Spleen (tissue), 7 donors: ENCODE measurements at regions not wholly inside any gene's neighbourhood (a gene's known extent, or its start where the extent isn't known, plus 50 kb on each side); places are given as distances from the start of the nearest gene placed in this dataset.

Experiments
- POLR2A ChIP-seq, 3 donors: fragments of 450-650 bp; IDR thresholded peaks; one replicate each; pipeline ENCODE4 v1.5.1; 2017; ENCODE audit warnings: antibody characterized with exemption in 3 of 3, mild to moderate bottlenecking in 1 of 3
- POLR2AphosphoS5 ChIP-seq, 3 donors: sonication (generic); formaldehyde crosslinking; IDR thresholded peaks; one replicate each; pipeline ENCODE4 v1.5.1; 2017; ENCODE audit warnings: antibody characterized with exemption in 3 of 3
- TF ChIP-seq, protein P1 (sequence below), 11 experiments: fragments of 200-600 bp in 7 of 11; fragments of 450-650 bp in 4 of 11; sonication (generic) in 4 of 11; IDR thresholded peaks in 8 of 11; conservative IDR thresholded peaks in 3 of 11; 1 replicate in 7 of 11; 2 replicates in 4 of 11; pipeline versions ENCODE4 v1.4.0 to v1.8.0; 2016 to 2021; ENCODE audit warnings: antibody characterized with exemption in 11 of 11, inconsistent platforms in 4 of 11, mild to moderate bottlenecking in 1 of 11
- donor health status: DM: no; HTN: no; CAD: no; lungs with moderate emphysema.
- donor health status: DM: no; HTN: no; CAD: no.
- donor health status: DM: no; HTN: no; CAD: no.

DNA sequence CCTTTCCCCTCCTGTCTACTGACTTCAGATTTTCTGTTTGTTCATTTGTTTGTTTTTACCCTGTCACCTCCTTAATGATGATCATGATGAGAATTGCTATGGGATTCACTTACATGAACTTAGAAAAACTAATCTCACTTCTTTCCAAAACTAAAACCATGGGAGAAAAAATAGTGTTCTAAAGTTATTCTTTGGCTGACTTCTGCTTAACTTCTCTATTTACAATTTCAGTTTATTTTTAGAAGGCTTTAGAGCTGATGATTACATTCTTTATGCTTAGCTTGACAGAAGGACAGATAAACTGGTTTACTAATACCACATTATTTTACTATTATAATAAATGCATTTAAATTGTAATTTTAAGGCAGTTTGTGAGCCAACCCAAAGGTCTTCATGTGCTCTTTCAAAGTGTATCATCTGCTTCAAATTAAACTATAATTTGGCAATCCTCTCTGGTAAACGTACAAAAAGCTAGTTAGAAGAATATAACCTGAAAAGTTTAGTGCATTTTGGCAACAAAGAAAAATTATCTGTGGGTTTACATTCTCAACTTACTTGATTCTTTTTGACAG, 676.8 kb upstream of the UBE2E2 start:
- TF ChIP-seq, protein P1, sequence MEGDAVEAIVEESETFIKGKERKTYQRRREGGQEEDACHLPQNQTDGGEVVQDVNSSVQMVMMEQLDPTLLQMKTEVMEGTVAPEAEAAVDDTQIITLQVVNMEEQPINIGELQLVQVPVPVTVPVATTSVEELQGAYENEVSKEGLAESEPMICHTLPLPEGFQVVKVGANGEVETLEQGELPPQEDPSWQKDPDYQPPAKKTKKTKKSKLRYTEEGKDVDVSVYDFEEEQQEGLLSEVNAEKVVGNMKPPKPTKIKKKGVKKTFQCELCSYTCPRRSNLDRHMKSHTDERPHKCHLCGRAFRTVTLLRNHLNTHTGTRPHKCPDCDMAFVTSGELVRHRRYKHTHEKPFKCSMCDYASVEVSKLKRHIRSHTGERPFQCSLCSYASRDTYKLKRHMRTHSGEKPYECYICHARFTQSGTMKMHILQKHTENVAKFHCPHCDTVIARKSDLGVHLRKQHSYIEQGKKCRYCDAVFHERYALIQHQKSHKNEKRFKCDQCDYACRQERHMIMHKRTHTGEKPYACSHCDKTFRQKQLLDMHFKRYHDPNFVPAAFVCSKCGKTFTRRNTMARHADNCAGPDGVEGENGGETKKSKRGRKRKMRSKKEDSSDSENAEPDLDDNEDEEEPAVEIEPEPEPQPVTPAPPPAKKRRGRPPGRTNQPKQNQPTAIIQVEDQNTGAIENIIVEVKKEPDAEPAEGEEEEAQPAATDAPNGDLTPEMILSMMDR (IDR thresholded peaks at IDR 0.05 in 8 of 11, conservative IDR thresholded peaks at IDR 0.05 in 3 of 11), result no peak
- TF ChIP-seq POLR2A (IDR thresholded peaks at IDR 0.05), result no peak
- no peak for TF ChIP-seq POLR2AphosphoS5 (IDR thresholded peaks at IDR 0.05)
